HG02840 (cell line): ENCODE measurements at regions not wholly inside any gene's neighbourhood (a gene's known extent, or its start where the extent isn't known, plus 50 kb on each side); places are given as distances from the start of the nearest gene placed in this dataset.

Source experiments
- ATAC-seq: cut with Tn5 transposase; IDR thresholded peaks from one replicate; pipeline ENCODE4 v1.9.1; 2021; ENCODE audit warnings: mild to moderate bottlenecking, moderate library complexity, moderate number of reproducible peaks; ENCODE audit not compliant: unreplicated experiment, low FRiP score

- no peak for ATAC-seq
Observed at GRCh38 chr6:170180671-170181337, 110.1 kb downstream of the DLL1 start.

- ATAC-seq: no peak
Observed at GRCh38 chr6:170179616-170180324, 111.1 kb downstream of the DLL1 start.

GRCh38 chr6:170178561-170179477 is 112.1 kb downstream of the DLL1 start:
- ATAC-seq: no peak

- ATAC-seq: no peak
Observed at GRCh38 chr6:170177772-170178560, 112.9 kb downstream of the DLL1 start.

GRCh38 chr6:170176898-170177771 is 113.7 kb downstream of the DLL1 start:
- no peak for ATAC-seq

GRCh38 chr6:170176136-170176897 is 114.6 kb downstream of the DLL1 start:
- ATAC-seq: no peak

GRCh38 chr6:170175644-170176135 is 115.2 kb downstream of the DLL1 start:
- no peak for ATAC-seq

- no peak for ATAC-seq
Observed at GRCh38 chr6:170174771-170175643, 115.9 kb downstream of the DLL1 start.

GRCh38 chr6:170174124-170174770 is 116.6 kb downstream of the DLL1 start:
- no peak for ATAC-seq

- no peak for ATAC-seq
Observed at GRCh38 chr6:170173335-170173881, 117.5 kb downstream of the DLL1 start.

GRCh38 chr6:170172825-170173256 is 118.0 kb downstream of the DLL1 start:
- ATAC-seq: no peak

- no peak for ATAC-seq
Observed at GRCh38 chr6:170172392-170172791, 118.5 kb downstream of the DLL1 start.

GRCh38 chr6:170167657-170168159 is 123.2 kb downstream of the DLL1 start:
- no peak for ATAC-seq

- ATAC-seq: no peak
Observed at GRCh38 chr6:170166511-170167122, 124.3 kb downstream of the DLL1 start.

- ATAC-seq: no peak
Observed at GRCh38 chr6:170165471-170166117, 125.3 kb downstream of the DLL1 start.

- ATAC-seq: no peak
Observed at GRCh38 chr6:170165085-170165470, 125.8 kb downstream of the DLL1 start.
